ENCODE measurements at regions not wholly inside any gene's neighbourhood (a gene's known extent, or its start where the extent isn't known, plus 50 kb on each side); places are given as distances from the start of the nearest gene placed in this dataset.

DNA sequence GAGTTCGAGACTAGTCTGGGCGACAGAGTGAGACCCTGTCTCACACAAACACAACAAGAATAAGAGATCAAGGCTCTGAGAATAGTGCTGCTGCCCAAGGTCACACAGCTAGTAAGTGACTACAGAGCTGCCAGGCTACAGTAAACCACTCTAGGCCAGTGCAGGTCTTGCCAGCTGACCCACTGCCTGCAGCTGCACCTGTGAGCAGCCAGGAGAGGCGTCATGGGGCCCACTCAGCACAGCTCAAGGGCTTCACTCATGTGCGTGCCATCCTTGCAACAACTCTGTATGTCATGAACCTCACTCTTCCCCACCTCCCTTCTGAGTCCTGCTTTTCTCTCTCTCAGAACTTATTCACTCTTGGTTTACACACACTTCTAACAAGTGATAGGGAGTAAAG is 176.7 kb downstream of the SMAD6 start:
- TF ChIP-seq ZNF232 (CRISPR knock-in tag; IDR thresholded peaks at IDR 0.05) (no peak), CTCF (IDR thresholded peaks at IDR 0.05 in 2 of 3, conservative IDR thresholded peaks at IDR 0.05 in 1 of 3; ENCODE audit: insufficient read depth in 2 of 3, low read depth in 1 of 3, low read length in 3 of 3) (no peak), POLR2AphosphoS5 (IDR thresholded peaks at IDR 0.05; ENCODE audit: control insufficient read depth, insufficient read depth, low read depth, low read length) (no peak), HDAC1 (IDR thresholded peaks at IDR 0.05) (no peak), TCF7L2 (IDR thresholded peaks at IDR 0.05; ENCODE audit: low read depth, low read length) (no peak)
